SK-N-SH (cell line): ENCODE measurements at regions not wholly inside any gene's neighbourhood (a gene's known extent, or its start where the extent isn't known, plus 50 kb on each side); places are given as distances from the start of the nearest gene placed in this dataset.

Experiments
- CTCF ChIA-PET: fragments of 300-600, 350-600 bp; formaldehyde crosslinking; extraction: SDS; loops from one replicate; lab custom pipeline; 2021; lab: Yijun Ruan, JAX
- POLR2A ChIA-PET: fragments of 350-600 bp; sonication (Branson Sonifier 250); formaldehyde crosslinking; extraction: SDS; loops from one replicate; lab custom pipeline; 2020; ENCODE audit warnings: antibody characterized with exemption, inconsistent platforms; lab: Yijun Ruan, JAX
- DNase-seq: peaks from one replicate; pipeline ENCODE4 v3.0.0; 2012
- H2AFZ ChIP-seq: fragments of 200-600 bp; sonication (generic); 2 replicates; pipeline ENCODE4 v1.8.1; 2016; ENCODE audit warnings: antibody characterized with exemption, mild to moderate bottlenecking, low read depth
- H3F3A ChIP-seq: fragments of 200-600 bp; sonication (generic); replicated peaks from 2 replicates; pipeline ENCODE3; 2016; ENCODE audit warnings: antibody characterized with exemption, mild to moderate bottlenecking; ENCODE audit not compliant: insufficient read depth
- H3K27ac ChIP-seq, 2 experiments: fragments of 200-500 bp in 1 of 2; fragments of 200-600 bp in 1 of 2; sonication (Bioruptor generic) in 1 of 2; sonication (generic), shearing (Covaris generic) in 1 of 2; 2 replicates each; pipeline versions ENCODE4 v1.5.1 to v1.6.1; 2014 to 2016; ENCODE audit warnings: low read depth in 2 of 2, inconsistent platforms in 1 of 2, low read length in 1 of 2, mild to moderate bottlenecking in 1 of 2, mixed read lengths in 1 of 2
- H3K27me3 ChIP-seq: fragments of 200-600 bp; sonication (generic), shearing (Covaris generic); 2 replicates; pipeline ENCODE4 v1.6.1; 2016; ENCODE audit warnings: mixed run types; ENCODE audit not compliant: insufficient read depth
- H3K36me3 ChIP-seq, 2 experiments: fragments of 200-500 bp in 1 of 2; fragments of 200-600 bp in 1 of 2; sonication (Bioruptor generic) in 1 of 2; sonication (generic) in 1 of 2; replicated peaks in 1 of 2; 2 replicates each; pipeline versions ENCODE3 to v1.5.1; 2014 to 2016; ENCODE audit warnings: low read length in 1 of 2, mild to moderate bottlenecking in 1 of 2; ENCODE audit not compliant: insufficient read depth in 2 of 2, control insufficient read depth in 1 of 2
- H3K4me1 ChIP-seq, 2 experiments: fragments of 200-500 bp in 1 of 2; fragments of 200-600 bp in 1 of 2; sonication (Bioruptor generic) in 1 of 2; sonication (generic), shearing (Covaris generic) in 1 of 2; 2 replicates each; pipeline versions ENCODE4 v1.5.1 to v1.6.1; 2014 to 2016; ENCODE audit warnings: low read depth in 1 of 2, low read length in 1 of 2, mixed run types in 1 of 2; ENCODE audit not compliant: insufficient read depth in 2 of 2, control insufficient read depth in 1 of 2
- H3K4me2 ChIP-seq: fragments of 200-600 bp; sonication (generic), shearing (Covaris generic); 2 replicates; pipeline ENCODE4 v1.6.1; 2017; ENCODE audit warnings: mixed run types
- H3K4me3 ChIP-seq, 2 experiments: fragments of 200-500 bp in 1 of 2; fragments of 200-600 bp in 1 of 2; sonication (Bioruptor generic) in 1 of 2; sonication (generic), shearing (Covaris generic) in 1 of 2; 2 replicates each; pipeline versions ENCODE4 v1.5.1 to v1.8.1; 2014 to 2016; ENCODE audit warnings: low read depth in 2 of 2, inconsistent platforms in 1 of 2, low read length in 1 of 2, mild to moderate bottlenecking in 1 of 2, mixed read lengths in 1 of 2, moderate library complexity in 1 of 2
- H3K79me2 ChIP-seq: fragments of 200-600 bp; sonication (generic); 2 replicates; pipeline ENCODE4 v1.8.1; 2017; ENCODE audit warnings: mild to moderate bottlenecking; ENCODE audit not compliant: insufficient read depth
- H3K9ac ChIP-seq: fragments of 200-600 bp; sonication (generic); 2 replicates; pipeline ENCODE4 v1.6.1; 2017; ENCODE audit warnings: mixed run types
- H3K9me2 ChIP-seq: fragments of 200-600 bp; sonication (generic); 2 replicates; pipeline ENCODE4 v1.6.1; 2017; ENCODE audit warnings: mixed run types
- H3K9me3 ChIP-seq: fragments of 200-600 bp; sonication (generic); 2 replicates; pipeline ENCODE4 v1.6.1; 2017; ENCODE audit warnings: mixed run types, mild to moderate bottlenecking, moderate library complexity
- H4K20me1 ChIP-seq: fragments of 200-600 bp; sonication (generic); 2 replicates; pipeline ENCODE4 v1.6.1; 2017; ENCODE audit warnings: mild to moderate bottlenecking, mixed run types; ENCODE audit not compliant: insufficient read depth
- ELF1 ChIP-seq: IDR thresholded peaks from 2 replicates; pipeline ENCODE4 v1.4.0; 2012
- EP300 ChIP-seq, 2 experiments: IDR thresholded peaks; 2 replicates each; pipeline versions ENCODE4 v1.4.0 to v1.6.1; 2012; ENCODE audit warnings: borderline replicate concordance in 1 of 2, low read depth in 1 of 2, low read length in 1 of 2
- GABPA ChIP-seq: IDR thresholded peaks from 2 replicates; pipeline ENCODE4 v1.4.0; 2012; ENCODE audit warnings: low read depth, mild to moderate bottlenecking
- GATA2 ChIP-seq: sonication (generic); formaldehyde crosslinking; IDR thresholded peaks from 2 replicates; pipeline ENCODE4 v1.5.0; 2020; ENCODE audit warnings: mild to moderate bottlenecking, missing genetic modification reagents
- IRF3 ChIP-seq: fragments of 150-350 bp; IDR thresholded peaks from 2 replicates; pipeline ENCODE4 v1.6.1; 2016; ENCODE audit warnings: mild to moderate bottlenecking, low read depth, low read length
- JUND ChIP-seq: IDR thresholded peaks from 2 replicates; pipeline ENCODE4 v1.4.0; 2012
- NRF1 ChIP-seq: IDR thresholded peaks from 2 replicates; pipeline ENCODE4 v1.6.1; 2012; ENCODE audit warnings: low read depth, mild to moderate bottlenecking, low read length
- POLR2AphosphoS5 ChIP-seq: IDR thresholded peaks from 2 replicates; pipeline ENCODE4 v1.6.1; 2012; ENCODE audit warnings: low read depth, low read length
- TCF12 ChIP-seq: IDR thresholded peaks from 2 replicates; pipeline ENCODE4 v1.4.0; 2012
- TEAD4 ChIP-seq: IDR thresholded peaks from 2 replicates; pipeline ENCODE4 v1.4.0; 2012; ENCODE audit warnings: mild to moderate bottlenecking, borderline replicate concordance; ENCODE audit not compliant: insufficient read depth
- WGBS: methylation state at CpG from one replicate; pipeline ENCODE4 v1.1.6; 2017; ENCODE audit warnings: low lambda C conversion rate; 5-methylcytosine and 5-hydroxymethylcytosine counted together
- TF ChIP-seq, protein P1 (sequence below): fragments of 150-350 bp; IDR thresholded peaks from 2 replicates; pipeline ENCODE4 v1.6.1; 2017; ENCODE audit warnings: antibody characterized with exemption, low read length, low read depth, borderline replicate concordance
- TF ChIP-seq, protein P2 (sequence below): IDR thresholded peaks from 2 replicates; pipeline ENCODE4; 2012
- TF ChIP-seq, protein P3 (sequence below): IDR thresholded peaks from 2 replicates; pipeline ENCODE4 v1.4.0; 2012; ENCODE audit warnings: low read depth
- TF ChIP-seq, protein P4 (sequence below): fragments of 200-600 bp; sonication (generic); IDR thresholded peaks from 2 replicates; pipeline ENCODE4 v1.6.1; 2017; ENCODE audit warnings: antibody characterized with exemption, mild to moderate bottlenecking, moderate library complexity

GRCh38 chr14:82482345-82482744 lies 948.7 kb upstream of the SEL1L start:
- ChIA-PET POLR2A (no interaction called here), CTCF (no interaction called here)
- Histone ChIP-seq H2AFZ (no peak overlapping the region), H3K27ac (no peak overlapping the region), H3K79me2 (no peaks in the 10 kb centered on the region), H3K27me3 (no peaks in the 10 kb centered on the region), H3K4me3 (no peak overlapping the region), H3K4me2 (no peak overlapping the region), H3F3A (no peaks in the 10 kb centered on the region), H3K9ac (no peak overlapping the region), H3K36me3 (no peaks in the 10 kb centered on the region), H3K4me1 (no peaks in the 10 kb centered on the region), H3K9me3 (no peaks in the 10 kb centered on the region), H3K9me2 (no peaks in the 10 kb centered on the region), H4K20me1 (no peaks in the 10 kb centered on the region)
- no peak for TF ChIP-seq TEAD4
- TF ChIP-seq, protein P1, sequence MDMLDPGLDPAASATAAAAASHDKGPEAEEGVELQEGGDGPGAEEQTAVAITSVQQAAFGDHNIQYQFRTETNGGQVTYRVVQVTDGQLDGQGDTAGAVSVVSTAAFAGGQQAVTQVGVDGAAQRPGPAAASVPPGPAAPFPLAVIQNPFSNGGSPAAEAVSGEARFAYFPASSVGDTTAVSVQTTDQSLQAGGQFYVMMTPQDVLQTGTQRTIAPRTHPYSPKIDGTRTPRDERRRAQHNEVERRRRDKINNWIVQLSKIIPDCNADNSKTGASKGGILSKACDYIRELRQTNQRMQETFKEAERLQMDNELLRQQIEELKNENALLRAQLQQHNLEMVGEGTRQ = no peak
- no peak for TF ChIP-seq EP300 (IDR thresholded peaks at IDR 0.05; ENCODE audit: borderline replicate concordance in 1 of 2, low read depth in 1 of 2, low read length in 1 of 2)
- DNase-seq = no peak
- WGBS = 13% methylated on average over 6 of the region's 6 CpGs

DNA sequence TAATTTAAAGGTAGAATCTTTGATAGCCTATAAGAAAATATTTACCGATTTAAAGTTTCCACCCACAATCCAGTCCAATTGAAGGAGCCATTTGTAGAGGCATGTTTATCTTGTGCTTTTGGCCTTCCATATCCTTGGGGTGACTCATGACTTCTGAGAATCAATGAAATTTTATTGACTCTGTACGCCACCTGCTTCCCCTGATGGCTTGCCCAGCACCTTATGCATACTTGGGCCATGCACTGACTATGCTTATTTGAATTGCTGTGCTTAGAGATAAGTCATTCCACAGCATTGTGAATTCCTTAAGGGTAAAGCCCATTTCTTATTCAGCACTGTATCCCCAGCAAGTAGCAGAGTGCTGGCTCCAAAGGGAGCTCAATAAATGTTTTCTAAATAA lies 954.8 kb upstream of the SEL1L start:
- ChIA-PET CTCF (no interaction called here), POLR2A (no interaction called here)
- no peak for DNase-seq
- Histone ChIP-seq H3K9me2 (no peaks in the 10 kb centered on the region), H3K4me2 (no peak overlapping the region), H4K20me1 (no peaks in the 10 kb centered on the region), H3F3A (no peaks in the 10 kb centered on the region), H3K9ac (no peak overlapping the region), H3K79me2 (no peaks in the 10 kb centered on the region), H3K27me3 (no peaks in the 10 kb centered on the region), H3K9me3 (no peaks in the 10 kb centered on the region), H3K4me1 (no peaks in the 10 kb centered on the region), H3K36me3 (no peaks in the 10 kb centered on the region), H3K4me3 (no peak overlapping the region), H2AFZ (no peak overlapping the region), H3K27ac (no peak overlapping the region)
- TF ChIP-seq, protein P2, sequence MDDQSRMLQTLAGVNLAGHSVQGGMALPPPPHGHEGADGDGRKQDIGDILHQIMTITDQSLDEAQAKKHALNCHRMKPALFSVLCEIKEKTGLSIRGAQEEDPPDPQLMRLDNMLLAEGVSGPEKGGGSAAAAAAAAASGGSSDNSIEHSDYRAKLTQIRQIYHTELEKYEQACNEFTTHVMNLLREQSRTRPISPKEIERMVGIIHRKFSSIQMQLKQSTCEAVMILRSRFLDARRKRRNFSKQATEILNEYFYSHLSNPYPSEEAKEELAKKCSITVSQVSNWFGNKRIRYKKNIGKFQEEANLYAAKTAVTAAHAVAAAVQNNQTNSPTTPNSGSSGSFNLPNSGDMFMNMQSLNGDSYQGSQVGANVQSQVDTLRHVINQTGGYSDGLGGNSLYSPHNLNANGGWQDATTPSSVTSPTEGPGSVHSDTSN = no peak
- TF ChIP-seq NRF1 (no peak), IRF3 (no peak)
- TF ChIP-seq, protein P3, sequence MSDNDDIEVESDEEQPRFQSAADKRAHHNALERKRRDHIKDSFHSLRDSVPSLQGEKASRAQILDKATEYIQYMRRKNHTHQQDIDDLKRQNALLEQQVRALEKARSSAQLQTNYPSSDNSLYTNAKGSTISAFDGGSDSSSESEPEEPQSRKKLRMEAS = no peak
- WGBS = 29% methylated on average over 2 of the region's 2 CpGs

GRCh38 chr14:82490397-82490796 lies 956.7 kb upstream of the SEL1L start:
- no peak overlapping the region for H3K4me3 ChIP-seq
- WGBS = 35% methylated on average over 1 of the region's 1 CpG
- H3F3A ChIP-seq = no peaks in the 10 kb centered on the region
- H3K9me2 ChIP-seq = no peaks in the 10 kb centered on the region
- no peaks in the 10 kb centered on the region for H3K27me3 ChIP-seq
- TF ChIP-seq GABPA (no peak), POLR2AphosphoS5 (no peak), JUND (no peak), TCF12 (no peak), ELF1 (no peak), GATA2 (no peak)
- TF ChIP-seq, protein P2 = no peak
- TF ChIP-seq, protein P4, sequence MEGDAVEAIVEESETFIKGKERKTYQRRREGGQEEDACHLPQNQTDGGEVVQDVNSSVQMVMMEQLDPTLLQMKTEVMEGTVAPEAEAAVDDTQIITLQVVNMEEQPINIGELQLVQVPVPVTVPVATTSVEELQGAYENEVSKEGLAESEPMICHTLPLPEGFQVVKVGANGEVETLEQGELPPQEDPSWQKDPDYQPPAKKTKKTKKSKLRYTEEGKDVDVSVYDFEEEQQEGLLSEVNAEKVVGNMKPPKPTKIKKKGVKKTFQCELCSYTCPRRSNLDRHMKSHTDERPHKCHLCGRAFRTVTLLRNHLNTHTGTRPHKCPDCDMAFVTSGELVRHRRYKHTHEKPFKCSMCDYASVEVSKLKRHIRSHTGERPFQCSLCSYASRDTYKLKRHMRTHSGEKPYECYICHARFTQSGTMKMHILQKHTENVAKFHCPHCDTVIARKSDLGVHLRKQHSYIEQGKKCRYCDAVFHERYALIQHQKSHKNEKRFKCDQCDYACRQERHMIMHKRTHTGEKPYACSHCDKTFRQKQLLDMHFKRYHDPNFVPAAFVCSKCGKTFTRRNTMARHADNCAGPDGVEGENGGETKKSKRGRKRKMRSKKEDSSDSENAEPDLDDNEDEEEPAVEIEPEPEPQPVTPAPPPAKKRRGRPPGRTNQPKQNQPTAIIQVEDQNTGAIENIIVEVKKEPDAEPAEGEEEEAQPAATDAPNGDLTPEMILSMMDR = no peak
- no peaks in the 10 kb centered on the region for H3K9me3 ChIP-seq
- ChIA-PET CTCF (no interaction called here), POLR2A (no interaction called here)
- H3K9ac ChIP-seq = no peak overlapping the region
- no peaks in the 10 kb centered on the region for H3K36me3 ChIP-seq
- no peak overlapping the region for H2AFZ ChIP-seq
- no peaks in the 10 kb centered on the region for H3K4me1 ChIP-seq
- no peak for DNase-seq
- H3K79me2 ChIP-seq = no peaks in the 10 kb centered on the region
- H3K4me2 ChIP-seq = no peak overlapping the region
- H3K27ac ChIP-seq = no peak overlapping the region
- no peaks in the 10 kb centered on the region for H4K20me1 ChIP-seq
